GM23338 (cell line): ENCODE measurements at regions not wholly inside any gene's neighbourhood (a gene's known extent, or its start where the extent isn't known, plus 50 kb on each side); places are given as distances from the start of the nearest gene placed in this dataset.

ENCODE experiments used
- ATAC-seq: fragments of 200-7000 bp; cut with Tn5 transposase; 3 replicates; pipeline ENCODE4 v1.9.1; 2020
- DNase-seq: peaks from one replicate; pipeline ENCODE4 v3.0.0-alpha.2; 2015; ENCODE audit warnings: low spot score
- H2AFZ ChIP-seq: fragments of 200-600 bp; sonication (generic); 2 replicates; pipeline ENCODE4 v1.8.0; 2016; ENCODE audit warnings: antibody characterized with exemption, mild to moderate bottlenecking, moderate library complexity
- H3F3A ChIP-seq: fragments of 200-600 bp; sonication (generic); replicated peaks from 2 replicates; pipeline ENCODE4 v1.8.0; 2017; ENCODE audit warnings: antibody characterized with exemption, mixed run types, low read depth
- H3K27ac ChIP-seq: fragments of 200-600 bp; sonication (generic); 2 replicates; pipeline ENCODE4 v1.6.1; 2016; ENCODE audit warnings: low read depth
- H3K27me3 ChIP-seq: fragments of 200-600 bp; sonication (generic); 2 replicates; pipeline ENCODE4 v1.8.0; 2016; ENCODE audit warnings: mild to moderate bottlenecking, mixed run types, moderate library complexity; ENCODE audit not compliant: insufficient read depth
- H3K36me3 ChIP-seq: fragments of 200-600 bp; sonication (generic); 2 replicates; pipeline ENCODE4 v1.8.0; 2016; ENCODE audit warnings: mild to moderate bottlenecking; ENCODE audit not compliant: insufficient read depth
- H3K4me1 ChIP-seq: fragments of 200-600 bp; sonication (generic); 2 replicates; pipeline ENCODE4 v1.8.0; 2016; ENCODE audit warnings: mild to moderate bottlenecking, moderate library complexity; ENCODE audit not compliant: insufficient read depth
- H3K4me2 ChIP-seq: fragments of 200-600 bp; sonication (generic); 2 replicates; pipeline ENCODE4 v1.7.1; 2017; ENCODE audit warnings: mixed run types
- H3K4me3 ChIP-seq: fragments of 200-600 bp; sonication (generic); 2 replicates; pipeline ENCODE4 v1.6.1; 2016; ENCODE audit warnings: mixed run types
- H3K79me2 ChIP-seq: fragments of 200-600 bp; sonication (generic); replicated peaks from 2 replicates; pipeline ENCODE4 v1.8.0; 2017; ENCODE audit warnings: mild to moderate bottlenecking; ENCODE audit not compliant: insufficient read depth
- H3K9me2 ChIP-seq: fragments of 200-600 bp; sonication (generic); 2 replicates; pipeline ENCODE4 v1.8.0; 2017; ENCODE audit not compliant: insufficient read depth
- H4K20me1 ChIP-seq: fragments of 200-600 bp; sonication (generic); replicated peaks from 2 replicates; pipeline ENCODE4 v1.8.0; 2017; ENCODE audit warnings: mild to moderate bottlenecking; ENCODE audit not compliant: insufficient read depth
- H3K27ac Mint-ChIP-seq: 2 replicates; pipeline ENCODE4 v1.8.0; 2020; ENCODE audit warnings: inconsistent platforms, mild to moderate bottlenecking, moderate library complexity, mixed read lengths
- H3K27me3 Mint-ChIP-seq: 3 replicates; pipeline ENCODE4 v1.8.0; 2022; ENCODE audit warnings: low read depth, mild to moderate bottlenecking, moderate library complexity, mixed read lengths, inconsistent platforms; ENCODE audit not compliant: insufficient read depth, poor library complexity
- H3K36me3 Mint-ChIP-seq: 3 replicates; pipeline ENCODE4 v1.8.0; 2021; ENCODE audit warnings: low read depth, mild to moderate bottlenecking, inconsistent platforms, moderate library complexity, mixed read lengths
- H3K4me1 Mint-ChIP-seq: 3 replicates; pipeline ENCODE4 v1.8.0; 2020; ENCODE audit warnings: mild to moderate bottlenecking, inconsistent platforms, mixed read lengths
- H3K4me3 Mint-ChIP-seq: 3 replicates; pipeline ENCODE4 v1.8.0; 2021; ENCODE audit warnings: moderate library complexity, mild to moderate bottlenecking, inconsistent platforms, mixed read lengths
- H3K9me3 Mint-ChIP-seq: 3 replicates; pipeline ENCODE4 v1.8.0; 2020; ENCODE audit warnings: moderate library complexity, mild to moderate bottlenecking, inconsistent platforms, mixed read lengths
- CREB1 ChIP-seq: fragments of 250-450 bp; sonication (Bioruptor Pico); IDR thresholded peaks from 2 replicates; pipeline ENCODE4 v1.5.0; 2020; ENCODE audit warnings: low read depth, mild to moderate bottlenecking, moderate library complexity
- CTCF ChIP-seq, 2 experiments: fragments of 200-600 bp in 1 of 2; sonication (generic) in 1 of 2; conservative IDR thresholded peaks; 2 replicates each; pipeline versions ENCODE4 v1.5.1 to v1.6.1; 2016 to 2017; ENCODE audit warnings: antibody characterized with exemption in 2 of 2, low read depth in 2 of 2, mild to moderate bottlenecking in 2 of 2, moderate library complexity in 1 of 2
- ETS1 ChIP-seq: IDR thresholded peaks from 2 replicates; pipeline ENCODE4 v1.6.1; 2016; ENCODE audit warnings: antibody characterized with exemption
- EZH2 ChIP-seq: fragments of 200-600 bp; sonication (generic); IDR thresholded peaks from one replicate; pipeline ENCODE4 v1.8.0; 2017; ENCODE audit warnings: antibody characterized with exemption, mild to moderate bottlenecking, low read depth; ENCODE audit not compliant: unreplicated experiment
- EZH2phosphoT487 ChIP-seq: fragments of 200-600 bp; sonication (generic); IDR thresholded peaks from one replicate; pipeline ENCODE4 v1.8.1; 2018; ENCODE audit warnings: antibody characterized with exemption; ENCODE audit not compliant: unreplicated experiment
- JUNB ChIP-seq: IDR thresholded peaks from one replicate; pipeline ENCODE4 v1.6.1; 2016; ENCODE audit warnings: antibody characterized with exemption; ENCODE audit not compliant: unreplicated experiment
- NANOG ChIP-seq: IDR thresholded peaks from 2 replicates; pipeline ENCODE4 v1.6.1; 2016; ENCODE audit warnings: antibody characterized with exemption, borderline replicate concordance
- POLR2AphosphoS5 ChIP-seq: IDR thresholded peaks from 2 replicates; pipeline ENCODE4 v1.6.1; 2016; ENCODE audit warnings: antibody characterized with exemption, low read depth
- REST ChIP-seq: IDR thresholded peaks from one replicate; pipeline ENCODE4 v1.6.1; 2018; ENCODE audit warnings: antibody characterized with exemption; ENCODE audit not compliant: unreplicated experiment
- STAT1 ChIP-seq: IDR thresholded peaks from one replicate; pipeline ENCODE4 v1.6.1; 2016; ENCODE audit warnings: antibody characterized with exemption; ENCODE audit not compliant: unreplicated experiment
- ZNF114 ChIP-seq: fragments of 250-450 bp; sonication (Bioruptor Pico); IDR thresholded peaks from 2 replicates; pipeline ENCODE4 v1.5.0; 2020; ENCODE audit warnings: mild to moderate bottlenecking, moderate library complexity
- ZNF331 ChIP-seq: fragments of 250-450 bp; sonication (Bioruptor Pico); IDR thresholded peaks from 2 replicates; pipeline ENCODE4 v1.5.0; 2020; ENCODE audit warnings: low read depth, mild to moderate bottlenecking, moderate library complexity
- ZNF462 ChIP-seq: fragments of 250-450 bp; sonication (Bioruptor Pico); IDR thresholded peaks from 2 replicates; pipeline ENCODE4 v1.5.0; 2020; ENCODE audit warnings: mild to moderate bottlenecking, moderate library complexity

GRCh38 chr11:112343368-112344039 is 82.8 kb upstream of the PLET1 start:
- Histone ChIP-seq H2AFZ (no peak overlapping the region), H3K4me2 (no peak overlapping the region), H3K27ac (no peak overlapping the region), H3K4me1 (no peaks in the 10 kb centered on the region), H3K27me3 (no peaks in the 10 kb centered on the region), H4K20me1 (no peaks in the 10 kb centered on the region), H3K79me2 (no peaks in the 10 kb centered on the region), H3F3A (no peaks in the 10 kb centered on the region), H3K9me2 (no peaks in the 10 kb centered on the region), H3K4me3 (no peak overlapping the region), H3K36me3 (no peaks in the 10 kb centered on the region)
- H3K36me3 Mint-ChIP-seq = no peaks in the 10 kb centered on the region
- peaks cover 8% of the 10 kb centered on the region for H3K4me1 Mint-ChIP-seq
- no peak overlapping the region for H3K27ac Mint-ChIP-seq
- no peak overlapping the region for H3K4me3 Mint-ChIP-seq
- H3K9me3 Mint-ChIP-seq = no peaks in the 10 kb centered on the region
- peaks cover 6% of the 10 kb centered on the region for H3K27me3 Mint-ChIP-seq
- TF ChIP-seq CREB1 (no peak), CTCF (conservative IDR thresholded peaks at IDR 0.05; ENCODE audit: low read depth in 2 of 2) (no peak), EZH2phosphoT487 (no peak), ETS1 (no peak), ZNF331 (no peak), JUNB (no peak), STAT1 (no peak), ZNF462 (CRISPR knock-in tag) (no peak), POLR2AphosphoS5 (no peak), EZH2 (no peak), NANOG (no peak), REST (no peak), ZNF114 (CRISPR knock-in tag) (no peak)
- ATAC-seq = no peak; the same call in 1 of the 3 replicates
- no peak for DNase-seq
